B cell (primary cell): ENCODE measurements at regions not wholly inside any gene's neighbourhood (a gene's known extent, or its start where the extent isn't known, plus 50 kb on each side); places are given as distances from the start of the nearest gene placed in this dataset.

Source experiments
- ATAC-seq: fragments of 200-7000 bp; cut with Tn5 transposase; one replicate; pipeline ENCODE4 v1.10.0; 2021; ENCODE audit warnings: low read depth, mild to moderate bottlenecking, moderate number of reproducible peaks, moderate library complexity
- CTCF ChIA-PET: fragments of 350-600 bp; sonication (Branson Sonifier 250); formaldehyde crosslinking; loops from one replicate; lab custom pipeline; 2021; ENCODE audit warnings: antibody characterized with exemption, inconsistent platforms; lab: Charles Lee
- POLR2A ChIA-PET: fragments of 350-600 bp; sonication (Branson Sonifier 250); formaldehyde crosslinking; loops from one replicate; lab custom pipeline; 2021; ENCODE audit warnings: antibody characterized with exemption; lab: Charles Lee
- DNase-seq: peaks from one replicate; pipeline ENCODE4 v3.0.0; 2013
- H2AFZ ChIP-seq: 2 replicates; pipeline ENCODE4 v1.6.1; 2012; ENCODE audit warnings: mild to moderate bottlenecking, low read depth, low read length; ENCODE audit not compliant: insufficient read depth, poor library complexity, severe bottlenecking
- H3K27ac ChIP-seq, 2 donors: 1 replicate in 1 of 2; 2 replicates in 1 of 2; pipeline ENCODE4 v1.5.1; 2012 to 2013; ENCODE audit warnings: low read length in 2 of 2, mild to moderate bottlenecking in 2 of 2, moderate library complexity in 1 of 2
- H3K27me3 ChIP-seq, 4 experiments: fragments of 200-600 bp in 1 of 4; sonication (generic) in 1 of 4; replicated peaks in 1 of 4; 1 replicate in 2 of 4; 2 replicates in 2 of 4; pipeline versions ENCODE4 v1.6.1 to v1.7.0; 2013 to 2016; ENCODE audit warnings: low read length in 3 of 4, mild to moderate bottlenecking in 2 of 4, mixed read lengths in 1 of 4, moderate library complexity in 1 of 4; ENCODE audit not compliant: insufficient read depth in 4 of 4, control insufficient read depth in 3 of 4; ENCODE audit errors: control extremely low read depth in 1 of 4
- H3K36me3 ChIP-seq, 2 experiments: replicated peaks in 1 of 2; 1 replicate in 1 of 2; 2 replicates in 1 of 2; pipeline versions ENCODE4 v1.6.1 to v1.7.1; 2013; ENCODE audit warnings: low read length in 1 of 2; ENCODE audit not compliant: insufficient read depth in 2 of 2, control insufficient read depth in 1 of 2; ENCODE audit errors: control extremely low read depth in 1 of 2, extremely low read depth in 1 of 2
- H3K4me1 ChIP-seq, 2 donors: fragments of 200-600 bp in 1 of 2; sonication (generic) in 1 of 2; 1 replicate in 1 of 2; 2 replicates in 1 of 2; pipeline versions ENCODE4 v1.5.1 to v1.6.1; 2013 to 2017; ENCODE audit warnings: low read length in 2 of 2; ENCODE audit not compliant: control insufficient read depth in 2 of 2, insufficient read depth in 2 of 2
- H3K4me2 ChIP-seq: replicated peaks from 2 replicates; pipeline ENCODE3; 2012; ENCODE audit warnings: mild to moderate bottlenecking, low read depth, low read length; ENCODE audit not compliant: poor library complexity, severe bottlenecking
- H3K4me3 ChIP-seq, 5 experiments: fragments of 200-600 bp in 1 of 5; sonication (generic) in 1 of 5; 1 replicate in 3 of 5; 2 replicates in 2 of 5; pipeline versions ENCODE4 v1.5.1 to v1.7.0; 2011 to 2016; ENCODE audit warnings: low read length in 4 of 5, mild to moderate bottlenecking in 4 of 5, low read depth in 2 of 5, control low read depth in 1 of 5, moderate library complexity in 1 of 5; ENCODE audit not compliant: insufficient read depth in 1 of 5; ENCODE audit errors: control extremely low read depth in 1 of 5, extremely low read depth in 1 of 5
- H3K79me2 ChIP-seq: fragments of 200-600 bp; sonication (generic); one replicate; pipeline ENCODE4 v1.6.0; 2016; ENCODE audit warnings: low read length; ENCODE audit not compliant: control insufficient read depth, insufficient read depth
- H3K9ac ChIP-seq: fragments of 200-600 bp; sonication (generic); 2 replicates; pipeline ENCODE4 v1.6.1; 2017; ENCODE audit warnings: mild to moderate bottlenecking, low read length, moderate library complexity
- H3K9me3 ChIP-seq, 3 donors: one replicate each; pipeline versions ENCODE4 v1.6.1 to v1.7.1; 2013; ENCODE audit warnings: low read length in 2 of 3; ENCODE audit not compliant: control insufficient read depth in 2 of 3, insufficient read depth in 1 of 3; ENCODE audit errors: control extremely low read depth in 1 of 3
- H4K20me1 ChIP-seq: 2 replicates; pipeline ENCODE4 v1.6.0; 2012; ENCODE audit warnings: mild to moderate bottlenecking, low read length; ENCODE audit not compliant: insufficient read depth, control insufficient read depth, poor library complexity, severe bottlenecking
- H3K27ac Mint-ChIP-seq: one replicate; pipeline ENCODE4 v1.8.0; 2021; ENCODE audit warnings: mixed read lengths
- H3K27me3 Mint-ChIP-seq: one replicate; pipeline ENCODE4 v1.8.0; 2021; ENCODE audit warnings: mixed read lengths
- H3K4me1 Mint-ChIP-seq: one replicate; pipeline ENCODE4 v1.8.0; 2021; ENCODE audit warnings: mixed read lengths
- H3K4me3 Mint-ChIP-seq: one replicate; pipeline ENCODE4 v1.8.0; 2021; ENCODE audit warnings: mixed read lengths
- H3K9me3 Mint-ChIP-seq: one replicate; pipeline ENCODE4 v1.8.0; 2022; ENCODE audit warnings: mixed read lengths; ENCODE audit not compliant: insufficient read depth
- EZH2 ChIP-seq: IDR thresholded peaks from 2 replicates; pipeline ENCODE4 v1.6.1; 2012; ENCODE audit warnings: borderline replicate concordance, low read depth, mild to moderate bottlenecking, moderate library complexity, low read length; ENCODE audit not compliant: insufficient read depth, poor library complexity, severe bottlenecking
- WGBS: methylation state at CpG from one replicate; pipeline ENCODE4 v1.1.5; 2013; ENCODE audit warnings: missing lambda C conversion rate; ENCODE audit not compliant: insufficient coverage; 5-methylcytosine and 5-hydroxymethylcytosine counted together
- intact Hi-C: fragments of 100-400 bp; cut with micrococcal nuclease; formaldehyde crosslinking; loops from one replicate; pipeline ENCODE4 v1.10.0; 2022
- TF ChIP-seq, protein P1 (sequence below): fragments of 200-600 bp; IDR thresholded peaks from one replicate; pipeline ENCODE4 v1.8.0; 2022; ENCODE audit warnings: antibody characterized with exemption, mild to moderate bottlenecking

DNA sequence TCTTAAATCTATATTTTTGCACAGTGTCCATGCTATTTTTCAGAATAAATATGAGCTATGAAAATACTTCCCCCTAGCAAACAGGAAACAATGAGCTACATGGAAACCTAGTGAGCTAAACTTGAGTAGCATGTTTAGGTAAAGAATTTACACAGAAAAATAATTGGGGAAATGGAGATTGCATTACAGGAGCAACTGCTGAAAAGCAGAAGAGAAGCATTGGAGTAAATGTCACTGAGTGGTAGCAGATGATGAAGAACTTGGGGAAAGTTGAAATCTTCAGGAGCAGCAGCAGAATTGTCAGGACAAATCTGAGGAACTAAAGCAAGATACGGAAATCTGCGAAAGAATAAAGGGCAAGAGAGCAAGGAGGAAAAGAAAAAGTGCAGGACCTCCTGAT, 610.3 kb downstream of the TLE1 start:
- DNase-seq = no peak
- Histone ChIP-seq H3K4me1 (peaks cover 0 to 12% of the 10 kb centered on the region in 2 donors), H3K4me2 (no peak overlapping the region), H3K27me3 (no peaks in the 10 kb centered on the region), H3K9ac (no peak overlapping the region), H3K79me2 (no peaks in the 10 kb centered on the region), H3K9me3 (no peaks in the 10 kb centered on the region), H3K4me3 (no peak overlapping the region), H2AFZ (no peak overlapping the region), H4K20me1 (no peaks in the 10 kb centered on the region), H3K27ac (no peak overlapping the region), H3K36me3 (no peaks in the 10 kb centered on the region)
- no peak overlapping the region for H3K27ac Mint-ChIP-seq
- no peak overlapping the region for H3K4me3 Mint-ChIP-seq
- TF ChIP-seq EZH2 = no peak
- TF ChIP-seq, protein P1, sequence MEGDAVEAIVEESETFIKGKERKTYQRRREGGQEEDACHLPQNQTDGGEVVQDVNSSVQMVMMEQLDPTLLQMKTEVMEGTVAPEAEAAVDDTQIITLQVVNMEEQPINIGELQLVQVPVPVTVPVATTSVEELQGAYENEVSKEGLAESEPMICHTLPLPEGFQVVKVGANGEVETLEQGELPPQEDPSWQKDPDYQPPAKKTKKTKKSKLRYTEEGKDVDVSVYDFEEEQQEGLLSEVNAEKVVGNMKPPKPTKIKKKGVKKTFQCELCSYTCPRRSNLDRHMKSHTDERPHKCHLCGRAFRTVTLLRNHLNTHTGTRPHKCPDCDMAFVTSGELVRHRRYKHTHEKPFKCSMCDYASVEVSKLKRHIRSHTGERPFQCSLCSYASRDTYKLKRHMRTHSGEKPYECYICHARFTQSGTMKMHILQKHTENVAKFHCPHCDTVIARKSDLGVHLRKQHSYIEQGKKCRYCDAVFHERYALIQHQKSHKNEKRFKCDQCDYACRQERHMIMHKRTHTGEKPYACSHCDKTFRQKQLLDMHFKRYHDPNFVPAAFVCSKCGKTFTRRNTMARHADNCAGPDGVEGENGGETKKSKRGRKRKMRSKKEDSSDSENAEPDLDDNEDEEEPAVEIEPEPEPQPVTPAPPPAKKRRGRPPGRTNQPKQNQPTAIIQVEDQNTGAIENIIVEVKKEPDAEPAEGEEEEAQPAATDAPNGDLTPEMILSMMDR = no peak
- ATAC-seq = no peak
- H3K9me3 Mint-ChIP-seq = no peaks in the 10 kb centered on the region
- CTCF ChIA-PET = no interaction called here
- intact Hi-C loops = loop anchor here (10.0 kb wide), 1 partner anchor 56 kb away; no protein-coding TSS in a partner anchor
- WGBS = 100% methylated on average over 1 of the region's 2 CpGs
- H3K4me1 Mint-ChIP-seq = peaks cover 14% of the 10 kb centered on the region
- POLR2A ChIA-PET = no interaction called here
- no peaks in the 10 kb centered on the region for H3K27me3 Mint-ChIP-seq

DNA sequence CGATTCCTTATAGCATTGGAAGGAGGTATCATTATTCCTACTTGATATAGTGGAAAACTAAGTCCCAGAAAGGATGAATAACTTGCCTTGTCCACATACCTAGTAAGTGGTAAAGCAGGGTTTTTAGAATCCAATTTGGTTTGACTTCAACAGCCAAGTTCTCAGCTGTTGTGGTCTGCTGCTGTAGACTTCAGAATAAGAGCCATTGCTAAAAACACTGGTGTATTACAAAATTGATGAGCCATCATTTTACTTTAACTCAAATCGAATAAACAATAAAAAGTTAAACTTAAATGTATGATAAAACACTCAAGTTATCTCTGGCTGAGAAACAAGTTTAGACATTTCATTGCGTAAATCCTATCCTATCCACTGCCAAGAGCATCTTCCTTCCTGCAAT, 610.8 kb downstream of the TLE1 start:
- H3K27ac Mint-ChIP-seq = no peak overlapping the region
- Histone ChIP-seq H3K27me3 (no peaks in the 10 kb centered on the region), H3K9ac (no peak overlapping the region), H3K36me3 (no peaks in the 10 kb centered on the region), H3K4me3 (no peak overlapping the region), H4K20me1 (no peaks in the 10 kb centered on the region), H3K4me1 (peaks cover 0 to 12% of the 10 kb centered on the region in 2 donors), H3K9me3 (no peaks in the 10 kb centered on the region), H2AFZ (no peak overlapping the region), H3K27ac (no peak overlapping the region), H3K79me2 (no peaks in the 10 kb centered on the region), H3K4me2 (no peak overlapping the region)
- DNase-seq (no peak), ATAC-seq (no peak)
- POLR2A ChIA-PET = no interaction called here
- no peak overlapping the region for H3K4me3 Mint-ChIP-seq
- no peak for TF ChIP-seq EZH2
- TF ChIP-seq, protein P1 = no peak
- intact Hi-C loops = loop anchor here (10.0 kb wide), 1 partner anchor 56 kb away; no protein-coding TSS in a partner anchor
- peaks cover 13% of the 10 kb centered on the region for H3K4me1 Mint-ChIP-seq
- CTCF ChIA-PET = no interaction called here
- WGBS = 88% methylated on average over 1 of the region's 3 CpGs
- H3K9me3 Mint-ChIP-seq = no peaks in the 10 kb centered on the region
- H3K27me3 Mint-ChIP-seq = no peaks in the 10 kb centered on the region
